NCI-H82 treated with DMSO at 0.1 percent for 48 hours (cell line): ENCODE measurements at regions not wholly inside any gene's neighbourhood (a gene's known extent, or its start where the extent isn't known, plus 50 kb on each side); places are given as distances from the start of the nearest gene placed in this dataset.

Experiments used
- DNase-seq: peaks from one replicate; lab custom pipeline; 2025; ENCODE audit not compliant: unreplicated experiment; lab: John Stamatoyannopoulos, UW

DNA sequence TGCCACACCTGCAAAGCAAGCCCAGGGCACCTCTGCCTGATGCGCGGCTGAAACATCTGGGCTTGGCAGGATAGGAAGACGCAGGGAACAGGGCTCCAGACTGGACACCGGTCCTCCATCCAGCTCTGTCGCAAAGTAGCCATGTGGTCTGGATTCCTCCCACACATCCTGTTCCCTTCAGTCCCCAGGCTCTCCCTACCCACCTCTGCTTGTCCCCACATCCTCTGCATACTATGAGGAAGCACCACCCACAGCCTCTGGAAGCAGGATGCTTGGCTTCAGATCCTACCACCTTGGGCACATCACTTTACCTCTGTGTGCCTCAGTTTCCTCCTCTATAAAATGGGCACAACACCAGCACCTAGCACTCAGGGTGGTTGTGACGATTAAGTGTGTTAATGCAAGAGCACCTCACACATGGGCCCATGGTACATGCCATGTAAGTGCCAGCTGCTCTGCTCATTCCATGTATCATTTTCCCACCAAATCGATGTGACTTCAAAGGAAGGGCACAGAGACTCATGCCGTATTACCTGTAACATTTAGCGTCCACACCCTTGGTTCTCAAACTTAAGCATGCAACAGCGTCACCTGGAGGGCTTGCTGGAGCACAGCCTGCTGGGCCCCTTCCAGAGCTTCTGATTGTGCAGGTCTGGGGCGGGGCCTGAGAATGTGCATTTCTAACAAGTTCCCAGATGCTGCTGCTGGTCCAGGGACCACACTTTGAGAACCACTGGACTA, 138.6 kb upstream of the SDK2 start:
- DNase-seq, result no peak

DNA sequence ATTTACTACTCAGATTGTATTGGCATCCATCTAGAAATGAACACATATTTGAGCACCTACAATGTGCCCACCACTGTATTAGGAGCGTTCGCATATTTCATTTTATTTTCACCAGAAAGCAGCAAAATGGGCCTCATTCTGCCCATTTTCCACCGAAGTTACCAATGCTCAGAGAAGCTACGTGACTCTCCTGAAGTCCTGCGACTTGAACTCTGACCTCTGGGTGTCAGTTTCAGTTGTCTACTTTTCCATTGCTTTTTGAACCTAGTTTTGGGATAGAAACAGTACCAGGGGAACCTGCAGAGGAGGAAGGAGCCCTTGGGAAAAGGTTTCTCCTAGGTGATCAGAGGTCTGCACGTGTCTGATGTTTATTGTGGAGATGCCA, 139.1 kb upstream of the SDK2 start:
- DNase-seq, result no peak

- DNase-seq, result no peak
These were observed 139.8 kb upstream of the SDK2 start for GRCh38 chr17:73783945-73784603.

- peak; percentile 21 for DNase-seq
These were observed 141.3 kb upstream of the SDK2 start for GRCh38 chr17:73785496-73785895.

DNA sequence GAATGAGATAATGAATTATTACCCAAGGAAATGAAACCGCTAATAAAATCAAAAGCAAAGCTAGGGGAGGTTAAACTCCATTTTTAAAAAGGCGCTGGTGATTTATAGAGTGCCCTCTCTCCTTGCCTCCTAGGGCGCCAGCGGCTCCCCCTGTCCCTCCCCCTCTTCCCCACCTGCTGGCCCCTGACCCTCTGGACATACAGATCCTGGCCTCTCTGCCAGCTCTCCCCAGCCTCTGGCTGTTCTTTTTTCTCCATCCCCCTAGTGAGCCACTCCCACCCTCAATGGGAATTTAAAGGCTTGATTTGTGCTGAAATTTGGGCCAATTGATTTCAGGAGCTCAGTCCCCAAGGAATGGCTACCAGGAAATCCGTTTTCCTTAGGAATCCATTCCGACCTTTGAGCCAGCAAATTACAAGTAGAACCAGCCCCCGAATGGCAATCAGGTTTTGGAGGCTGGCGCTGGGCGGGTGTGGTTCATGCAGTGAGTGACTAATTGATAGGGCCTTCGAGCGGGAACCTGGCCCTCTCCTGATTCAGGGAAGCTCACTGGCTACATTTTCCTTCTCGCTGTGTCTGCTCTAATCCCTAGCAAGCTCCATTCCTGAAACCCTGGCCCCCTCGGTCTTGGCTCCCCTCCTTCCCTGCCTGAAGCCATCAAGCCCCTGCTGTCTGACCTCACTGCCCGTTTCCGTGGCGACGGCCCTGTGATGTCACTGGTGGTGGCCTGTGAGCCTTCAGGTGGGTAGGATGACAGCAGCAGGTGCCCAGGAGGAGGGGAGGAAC, 141.9 kb upstream of the SDK2 start:
- no peak for DNase-seq

- peak; percentile 90 for DNase-seq
These were observed 143.1 kb upstream of the SDK2 start for GRCh38 chr17:73787076-73788059.

GRCh38 chr17:73788111-73788510, 143.9 kb upstream of the SDK2 start:
- peak; percentile 54 for DNase-seq

- no peak for DNase-seq
These were observed 146.9 kb upstream of the SDK2 start for GRCh38 chr17:73791121-73791520.

DNA sequence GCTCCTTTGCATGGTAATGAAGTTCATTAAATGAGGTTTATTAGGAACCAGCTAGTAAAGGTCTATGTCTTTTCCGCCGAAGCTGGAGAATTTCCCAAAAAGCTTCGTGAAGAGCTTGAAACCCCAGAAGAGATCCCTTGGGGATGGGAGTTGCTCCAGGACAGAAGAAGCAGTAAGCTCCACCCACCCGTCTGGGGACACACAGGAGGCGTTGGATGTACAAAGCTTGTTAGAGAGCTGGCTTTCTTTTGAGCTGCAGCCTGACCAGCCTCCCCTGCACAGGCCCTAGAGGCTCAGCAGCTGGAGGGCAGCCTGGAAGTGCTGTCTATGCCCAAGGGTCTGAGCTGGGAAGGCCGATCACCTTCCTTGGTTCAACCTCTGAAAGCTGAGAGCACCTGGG, 147.4 kb upstream of the SDK2 start:
- peak; percentile 56 for DNase-seq

GRCh38 chr17:73792994-73793393, 148.7 kb upstream of the SDK2 start:
- no peak for DNase-seq

DNA sequence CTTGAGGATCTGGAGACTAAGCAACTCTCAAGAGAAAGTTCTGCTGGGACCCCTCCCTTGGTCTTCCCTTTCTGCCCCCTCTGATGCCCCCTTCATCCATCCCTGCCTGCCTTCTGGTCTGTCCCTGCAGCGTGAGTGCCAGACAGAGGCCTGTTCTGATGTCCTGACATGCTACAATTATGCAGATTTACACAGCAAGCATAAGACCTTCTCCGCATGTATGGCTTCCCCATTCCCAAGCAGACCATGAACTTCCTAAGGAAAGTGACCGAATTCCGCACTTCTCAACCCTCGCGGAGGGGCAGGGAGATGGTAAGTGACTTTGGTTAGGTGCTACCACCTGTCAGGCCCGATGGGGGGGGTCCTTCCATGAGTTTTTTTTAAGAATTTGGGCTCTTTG, 150.1 kb upstream of the SDK2 start:
- no peak for DNase-seq

- DNase-seq, result no peak
These were observed 151.5 kb upstream of the SDK2 start for GRCh38 chr17:73795730-73796129.

- DNase-seq, result no peak
These were observed 153.4 kb upstream of the SDK2 start for GRCh38 chr17:73797594-73798110.

DNA sequence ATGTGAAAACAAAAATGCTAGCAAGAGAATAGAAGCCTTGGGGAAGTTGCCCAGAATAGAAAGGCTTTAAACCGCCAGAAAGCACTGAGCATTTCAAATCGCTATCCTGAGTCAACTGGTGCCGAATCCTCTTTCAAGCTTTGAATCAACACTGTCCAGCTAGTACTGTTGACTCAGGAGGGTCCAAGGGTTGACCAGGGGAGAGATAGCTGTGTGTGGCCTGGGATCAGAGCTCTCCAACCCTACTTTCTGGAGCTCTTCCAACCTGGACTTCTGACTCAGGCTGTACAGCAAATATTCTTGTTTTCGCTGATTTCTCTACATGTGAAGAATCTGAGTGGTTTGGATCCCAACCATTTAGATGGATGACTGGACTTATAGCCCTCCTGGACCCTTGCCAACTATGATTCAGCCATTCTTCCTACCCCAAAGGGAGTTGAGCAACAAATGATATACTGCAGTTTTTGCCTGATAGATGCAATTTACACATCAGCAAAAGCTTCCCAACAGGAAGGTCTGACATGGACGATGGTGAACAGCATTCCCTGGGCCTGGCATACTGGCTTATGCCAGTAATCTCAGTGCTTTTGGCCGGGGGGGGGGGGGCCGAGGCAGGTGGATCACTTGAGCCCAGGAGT, 154.0 kb upstream of the SDK2 start:
- no peak for DNase-seq

DNA sequence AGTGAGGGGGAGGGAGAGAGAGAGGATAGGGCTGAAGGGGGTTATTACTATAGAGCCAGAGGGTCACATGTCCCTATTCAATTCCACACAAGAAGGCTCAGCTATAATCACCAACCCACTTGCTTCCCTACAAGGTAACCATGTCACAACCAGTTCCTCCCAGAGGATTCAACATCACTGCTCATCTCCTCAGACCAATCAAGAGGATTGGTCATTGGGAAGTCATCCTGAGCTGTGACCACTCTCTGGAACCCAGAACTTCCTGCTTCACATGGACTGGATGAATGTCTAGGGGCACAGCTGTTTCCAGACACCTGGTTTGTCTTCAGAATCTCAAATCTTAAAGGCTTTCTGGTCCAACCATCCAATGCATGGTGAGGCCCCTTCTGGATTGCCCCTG, 154.9 kb upstream of the SDK2 start:
- DNase-seq, result no peak

GRCh38 chr17:73799781-73800627, 155.8 kb upstream of the SDK2 start:
- no peak for DNase-seq

- no peak for DNase-seq
These were observed 156.6 kb upstream of the SDK2 start for GRCh38 chr17:73800893-73801292.

DNA sequence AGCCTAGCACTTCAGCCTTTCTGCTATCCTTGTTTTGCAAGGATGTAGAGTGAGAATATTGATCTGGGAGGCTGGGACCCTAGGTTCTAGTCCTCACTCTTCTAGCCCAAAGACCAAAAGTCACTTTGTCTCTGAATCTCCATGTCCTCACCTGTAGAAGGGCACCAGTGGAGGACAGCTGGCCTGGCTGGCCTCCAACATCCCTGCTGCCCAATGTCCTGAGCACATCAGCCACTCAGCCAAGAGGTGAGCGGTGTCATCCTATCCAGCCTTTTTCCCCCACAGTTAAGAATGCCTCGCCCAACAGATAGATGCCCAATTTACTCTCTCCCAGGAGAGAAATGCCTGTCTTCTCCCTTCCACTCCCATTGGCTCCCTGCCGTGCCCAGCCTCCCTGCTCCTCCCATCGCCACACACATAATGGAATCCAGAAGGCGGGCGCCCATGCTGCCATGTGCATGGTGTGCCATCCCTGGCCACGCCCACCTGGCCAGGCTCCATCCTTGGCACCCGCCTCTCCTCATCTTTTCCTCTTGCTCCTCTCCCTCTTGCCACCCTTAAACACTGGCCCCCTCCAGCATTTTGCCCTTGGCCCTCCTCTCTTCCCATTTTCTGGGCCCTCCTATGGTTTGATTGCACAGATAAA, 157.3 kb upstream of the SDK2 start:
- DNase-seq, result no peak

DNA sequence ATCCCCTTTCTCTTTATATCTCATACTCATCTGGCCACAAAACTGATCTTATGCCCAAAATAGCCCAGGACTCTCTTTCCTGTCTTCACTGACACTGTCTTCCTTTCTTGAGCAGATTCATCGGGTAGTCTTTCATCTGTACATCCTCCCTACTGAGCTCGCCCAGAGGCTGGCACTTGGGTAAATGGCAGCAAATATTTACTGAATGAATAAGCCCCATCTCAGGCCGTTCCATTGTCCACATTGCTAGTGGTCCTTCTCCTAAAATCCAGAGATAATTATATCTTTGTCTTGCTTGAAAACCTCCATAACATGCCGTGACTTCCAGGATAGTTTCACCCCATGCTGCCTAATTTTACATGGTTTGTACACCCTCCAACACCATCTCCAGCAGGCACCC, 158.1 kb upstream of the SDK2 start:
- no peak for DNase-seq
